ENCODE measurements at regions not wholly inside any gene's neighbourhood (a gene's known extent, or its start where the extent isn't known, plus 50 kb on each side); places are given as distances from the start of the nearest gene placed in this dataset.
"Not testable (repeated sequence)": the region's sequence is repeated elsewhere in the genome, so short reads cannot be mapped to it uniquely, and the experiment has no call there.

GRCh38 chr18:1425679-1426078 is 521.0 kb downstream of the ADCYAP1 start:
- no peaks in the 10 kb centered on the region for H3K27me3 ChIP-seq
- no peaks in the 10 kb centered on the region for H3K9me3 ChIP-seq
- TF ChIP-seq CTCF (IDR thresholded peaks at IDR 0.05): no peak
- no peak overlapping the region for H3K27ac ChIP-seq
- H3K4me3 ChIP-seq (ENCODE audit: low read depth in 1 of 2, low read length in 1 of 2): no peak overlapping the region
- H3K4me1 ChIP-seq (ENCODE audit: control insufficient read depth in 1 of 2, insufficient read depth in 1 of 2, low read depth in 1 of 2, low read length in 1 of 2): no peaks in the 10 kb centered on the region
- no peaks in the 10 kb centered on the region for H3K36me3 ChIP-seq

GRCh38 chr18:1435487-1435886 is 530.8 kb downstream of the ADCYAP1 start:
- H3K27me3 ChIP-seq: no peaks in the 10 kb centered on the region
- H3K27ac ChIP-seq: no peak overlapping the region
- no peak overlapping the region for H3K4me3 ChIP-seq (ENCODE audit: low read depth in 1 of 2, low read length in 1 of 2)
- no peaks in the 10 kb centered on the region for H3K9me3 ChIP-seq
- no peak for TF ChIP-seq CTCF (IDR thresholded peaks at IDR 0.05)
- no peaks in the 10 kb centered on the region for H3K4me1 ChIP-seq (ENCODE audit: control insufficient read depth in 1 of 2, insufficient read depth in 1 of 2, low read depth in 1 of 2, low read length in 1 of 2)
- H3K36me3 ChIP-seq: no peaks in the 10 kb centered on the region

GRCh38 chr18:1436199-1436598 is 531.5 kb downstream of the ADCYAP1 start:
- no peak for TF ChIP-seq CTCF (IDR thresholded peaks at IDR 0.05)
- no peaks in the 10 kb centered on the region for H3K36me3 ChIP-seq
- H3K27me3 ChIP-seq: no peaks in the 10 kb centered on the region

DNA sequence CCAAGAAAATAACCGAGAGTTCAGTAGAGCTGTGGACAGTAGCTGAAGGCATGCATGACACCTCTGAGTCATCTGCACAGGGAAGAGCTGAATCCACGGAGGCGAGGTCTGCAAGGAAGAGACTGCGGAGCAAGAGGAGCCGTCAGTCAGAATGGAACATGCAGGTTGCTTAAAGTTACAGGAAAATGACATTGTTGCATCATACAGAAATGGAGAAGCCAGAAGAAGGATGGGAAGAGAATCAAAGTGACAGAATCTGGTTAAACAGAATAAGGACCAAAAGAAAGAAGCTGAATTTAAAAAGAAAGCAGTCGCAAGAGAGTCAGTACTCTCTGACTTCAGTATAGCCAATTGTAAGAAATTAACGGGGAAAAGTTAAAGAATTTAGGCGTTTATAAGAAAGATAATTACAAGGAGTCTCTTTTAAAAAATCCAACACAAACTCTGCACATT is 533.8 kb downstream of the ADCYAP1 start:
- Histone ChIP-seq H3K9me3 (no peaks in the 10 kb centered on the region), H3K27ac (no peak overlapping the region), H3K36me3 (no peaks in the 10 kb centered on the region), H3K4me1 (ENCODE audit: control insufficient read depth in 1 of 2, insufficient read depth in 1 of 2, low read depth in 1 of 2, low read length in 1 of 2) (no peaks in the 10 kb centered on the region), H3K4me3 (ENCODE audit: low read depth in 1 of 2, low read length in 1 of 2) (no peak overlapping the region), H3K27me3 (no peaks in the 10 kb centered on the region)
- TF ChIP-seq CTCF (IDR thresholded peaks at IDR 0.05): no peak

More at GRCh38 chr18:1436199-1436598, 531.5 kb downstream of the ADCYAP1 start:
- H3K27ac ChIP-seq: no peak overlapping the region
- H3K4me3 ChIP-seq (ENCODE audit: low read depth in 1 of 2, low read length in 1 of 2): no peak overlapping the region
- no peaks in the 10 kb centered on the region for H3K4me1 ChIP-seq (ENCODE audit: control insufficient read depth in 1 of 2, insufficient read depth in 1 of 2, low read depth in 1 of 2, low read length in 1 of 2)
- H3K9me3 ChIP-seq: no peaks in the 10 kb centered on the region

- H3K27ac ChIP-seq: no peak overlapping the region
- no peak for TF ChIP-seq CTCF (IDR thresholded peaks at IDR 0.05)
- H3K4me1 ChIP-seq (ENCODE audit: control insufficient read depth in 1 of 2, insufficient read depth in 1 of 2, low read depth in 1 of 2, low read length in 1 of 2): no peaks in the 10 kb centered on the region
- no peaks in the 10 kb centered on the region for H3K9me3 ChIP-seq
- H3K36me3 ChIP-seq: no peaks in the 10 kb centered on the region
- H3K4me3 ChIP-seq (ENCODE audit: low read depth in 1 of 2, low read length in 1 of 2): no peak overlapping the region
- no peaks in the 10 kb centered on the region for H3K27me3 ChIP-seq
Measured at GRCh38 chr18:1438967-1439366, 534.3 kb downstream of the ADCYAP1 start.

GRCh38 chr18:1444062-1444461 is 539.4 kb downstream of the ADCYAP1 start:
- H3K4me3 ChIP-seq (ENCODE audit: low read depth in 1 of 2, low read length in 1 of 2); H3K36me3 ChIP-seq; H3K9me3 ChIP-seq; H3K27me3 ChIP-seq; H3K27ac ChIP-seq; H3K4me1 ChIP-seq (ENCODE audit: control insufficient read depth in 1 of 2, insufficient read depth in 1 of 2, low read depth in 1 of 2, low read length in 1 of 2): not testable (repeated sequence)
